ENCODE measurements at regions not wholly inside any gene's neighbourhood (a gene's known extent, or its start where the extent isn't known, plus 50 kb on each side); places are given as distances from the start of the nearest gene placed in this dataset.

DNA sequence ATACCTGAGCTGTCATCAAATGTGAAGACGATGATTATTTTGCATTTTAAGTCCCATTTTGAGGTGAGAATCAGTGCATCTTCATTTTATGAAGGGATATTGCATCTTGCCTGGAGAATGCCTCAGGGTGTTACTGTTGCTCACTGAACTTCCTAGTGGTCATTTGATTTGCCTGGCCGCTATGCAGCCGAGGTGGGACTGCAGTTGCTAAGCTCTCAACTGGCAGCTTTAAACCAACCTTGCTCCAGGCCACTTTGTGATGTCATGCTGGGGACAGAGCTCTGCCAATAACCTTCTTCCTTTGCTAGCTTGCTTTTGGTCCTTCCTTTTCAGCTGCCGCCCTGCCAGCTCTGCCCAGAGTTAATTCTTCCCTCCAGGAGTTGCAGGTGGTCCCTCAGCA lies 409.4 kb upstream of the B3GAT1 start:
- no peak overlapping the region for H2BK20ac ChIP-seq (ENCODE audit: low read depth, low read length, poor library complexity, severe bottlenecking)
- peaks cover 14 to 16% of the 10 kb centered on the region in 2 experiments for H3K4me1 Mint-ChIP-seq
- H3K36me3 Mint-ChIP-seq (ENCODE audit: insufficient read depth in 1 of 3, low read depth in 3 of 3): no peaks in the 10 kb centered on the region
- no peak overlapping the region for H4K5ac ChIP-seq (ENCODE audit: insufficient read length, low read depth, low read length)
- H2BK120ac ChIP-seq (ENCODE audit: low read depth, low read length, poor library complexity, severe bottlenecking): no peak overlapping the region
- no peaks in the 10 kb centered on the region for H3K27me3 ChIP-seq (ENCODE audit: insufficient read depth, low read length)
- H3K4me1 ChIP-seq (ENCODE audit: insufficient read depth, low read length): no peaks in the 10 kb centered on the region
- H2AFZ ChIP-seq (ENCODE audit: low read length): no peak overlapping the region
- no peak overlapping the region for H2AK5ac ChIP-seq (ENCODE audit: insufficient read length, low read length)
- no peak overlapping the region for H3K27ac ChIP-seq (ENCODE audit: insufficient read length, low read depth, low read length)
- H3K27me3 Mint-ChIP-seq (ENCODE audit: low read depth): peaks cover 19% of the 10 kb centered on the region
- H3K23ac ChIP-seq (ENCODE audit: insufficient read length, low read depth, low read length): no peak overlapping the region
- H3K9me3 ChIP-seq (ENCODE audit: control insufficient read depth, low read depth, low read length): no peaks in the 10 kb centered on the region
- no peak overlapping the region for H3T11ph ChIP-seq (ENCODE audit: low read length)
- H3K18ac ChIP-seq (ENCODE audit: insufficient read length, low read depth, low read length): no peak overlapping the region
- no peak overlapping the region for H4K8ac ChIP-seq (replicated peaks; ENCODE audit: insufficient read length, low read depth, low read length)
- no peaks in the 10 kb centered on the region for H3K79me1 ChIP-seq (ENCODE audit: insufficient read depth, low read depth, low read length, poor library complexity, severe bottlenecking)
- H4K20me1 ChIP-seq (ENCODE audit: control insufficient read depth, insufficient read depth, insufficient read length): no peaks in the 10 kb centered on the region
- H3K79me2 ChIP-seq (ENCODE audit: insufficient read depth, low read length): no peaks in the 10 kb centered on the region
- no peak overlapping the region for H3K56ac ChIP-seq (ENCODE audit: insufficient read length, low read depth, low read length)
- TF ChIP-seq, protein P1, sequence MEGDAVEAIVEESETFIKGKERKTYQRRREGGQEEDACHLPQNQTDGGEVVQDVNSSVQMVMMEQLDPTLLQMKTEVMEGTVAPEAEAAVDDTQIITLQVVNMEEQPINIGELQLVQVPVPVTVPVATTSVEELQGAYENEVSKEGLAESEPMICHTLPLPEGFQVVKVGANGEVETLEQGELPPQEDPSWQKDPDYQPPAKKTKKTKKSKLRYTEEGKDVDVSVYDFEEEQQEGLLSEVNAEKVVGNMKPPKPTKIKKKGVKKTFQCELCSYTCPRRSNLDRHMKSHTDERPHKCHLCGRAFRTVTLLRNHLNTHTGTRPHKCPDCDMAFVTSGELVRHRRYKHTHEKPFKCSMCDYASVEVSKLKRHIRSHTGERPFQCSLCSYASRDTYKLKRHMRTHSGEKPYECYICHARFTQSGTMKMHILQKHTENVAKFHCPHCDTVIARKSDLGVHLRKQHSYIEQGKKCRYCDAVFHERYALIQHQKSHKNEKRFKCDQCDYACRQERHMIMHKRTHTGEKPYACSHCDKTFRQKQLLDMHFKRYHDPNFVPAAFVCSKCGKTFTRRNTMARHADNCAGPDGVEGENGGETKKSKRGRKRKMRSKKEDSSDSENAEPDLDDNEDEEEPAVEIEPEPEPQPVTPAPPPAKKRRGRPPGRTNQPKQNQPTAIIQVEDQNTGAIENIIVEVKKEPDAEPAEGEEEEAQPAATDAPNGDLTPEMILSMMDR (conservative IDR thresholded peaks at IDR 0.05): no peak; the same call in 2 of the 3 replicates
- no peaks in the 10 kb centered on the region for H3K23me2 ChIP-seq (ENCODE audit: insufficient read length, low read depth, low read length, poor library complexity, severe bottlenecking)
- H2BK5ac ChIP-seq (ENCODE audit: insufficient read length, low read length): no peak overlapping the region
- no peak overlapping the region for H3K27ac Mint-ChIP-seq
- no peak overlapping the region for H3K4ac ChIP-seq (ENCODE audit: low read depth, low read length)
- no peak overlapping the region for H4K91ac ChIP-seq (ENCODE audit: insufficient read length, low read depth, low read length)
- no peak overlapping the region for H3K4me2 ChIP-seq (ENCODE audit: insufficient read depth, insufficient read length, low read length)
- no peak overlapping the region for H3K9ac ChIP-seq (ENCODE audit: extremely low read depth, insufficient read length, low read length)
- peak; percentile 32 for DNase-seq
- no peak overlapping the region for H2BK12ac ChIP-seq (ENCODE audit: insufficient read length, low read depth, low read length)
- H2BK15ac ChIP-seq (ENCODE audit: low read depth, low read length): no peak overlapping the region
- no peak overlapping the region for H3K14ac ChIP-seq (ENCODE audit: insufficient read depth, low read length)
- no peak overlapping the region for H3K4me3 Mint-ChIP-seq
- H3K9me3 Mint-ChIP-seq: no peaks in the 10 kb centered on the region; a peak in 1 of 5 replicates
- no CpG with 5 or more reads among the region's 4 CpGs for WGBS (ENCODE audit: extremely low coverage, insufficient read length, low lambda C conversion rate)
